BLaER1 treated with 17β-estradiol and CSF1 and Interleukin-3, amounts not matched to agents 10 nM and 100 nM (cell line): ENCODE measurements at regions not wholly inside any gene's neighbourhood (a gene's known extent, or its start where the extent isn't known, plus 50 kb on each side); places are given as distances from the start of the nearest gene placed in this dataset.
A peak's percentile ranks its signal among the peaks of the same experiment; 100 is the strongest.

Experiments used
- H3K27ac ChIP-seq, 11 experiments: shearing (Covaris generic); formaldehyde crosslinking; 2 replicates each; pipeline ENCODE4 v1.8.1; 2022
- H3K27me3 ChIP-seq, 11 experiments: shearing (Covaris generic); formaldehyde crosslinking; 2 replicates each; pipeline ENCODE4 v1.8.1; 2022
- H3K36me3 ChIP-seq, 11 experiments: shearing (Covaris generic); formaldehyde crosslinking; 2 replicates each; pipeline ENCODE4 v1.8.1; 2022
- H3K4me1 ChIP-seq, 10 experiments: shearing (Covaris generic); formaldehyde crosslinking; 2 replicates each; pipeline ENCODE4 v1.8.1; 2022
- H3K4me2 ChIP-seq, 11 experiments: shearing (Covaris generic); formaldehyde crosslinking; 2 replicates each; pipeline ENCODE4 v1.8.1; 2022
- H3K4me3 ChIP-seq, 10 experiments: shearing (Covaris generic); formaldehyde crosslinking; 2 replicates each; pipeline ENCODE4 v1.8.1; 2022
- H3K9ac ChIP-seq, 11 experiments: shearing (Covaris generic); formaldehyde crosslinking; 2 replicates each; pipeline ENCODE4 v1.8.1; 2022
- H3K9me3 ChIP-seq, 11 experiments: shearing (Covaris generic); formaldehyde crosslinking; replicated peaks in 1 of 11; 2 replicates each; pipeline ENCODE4 v1.8.1; 2022
- H4K20me1 ChIP-seq, 11 experiments: shearing (Covaris generic); formaldehyde crosslinking; 2 replicates each; pipeline ENCODE4 v1.8.1; 2022
- Cebpa-rat ChIP-seq, 11 experiments: shearing (Covaris generic); IDR thresholded peaks; 2 replicates each; pipeline ENCODE4 v1.8.1; 2022

DNA sequence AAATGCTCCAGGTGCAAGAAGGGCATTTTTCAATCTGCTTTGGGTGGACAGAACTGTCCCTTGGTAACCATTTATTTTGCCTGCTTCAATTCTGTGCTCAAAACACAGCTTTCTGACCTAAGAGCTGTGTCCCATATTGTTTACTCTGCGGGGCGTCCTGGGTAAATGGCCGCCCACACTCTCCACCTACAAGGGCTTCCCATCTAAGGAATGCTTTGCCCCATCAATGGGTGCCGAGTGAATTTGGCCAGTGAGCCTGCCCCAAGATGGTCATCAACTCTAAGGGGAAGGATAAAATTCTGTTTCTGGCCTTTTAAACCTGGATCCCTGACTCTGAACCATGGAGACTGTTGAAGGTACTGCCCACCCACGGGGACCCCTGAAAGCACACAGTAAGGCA, 55.5 kb upstream of the FAM89A start:
- Histone ChIP-seq H4K20me1 (no peaks in the 10 kb centered on the region), H3K9me3 (no peaks in the 10 kb centered on the region), H3K4me2 (no peak overlapping the region), H3K4me3 (no peak overlapping the region), H3K4me1 (peaks cover 0 to 16% (median 4%) of the 10 kb centered on the region in 10 experiments; a peak in 6 of 20 replicates), H3K36me3 (no peaks in the 10 kb centered on the region), H3K27me3 (no peaks in the 10 kb centered on the region), H3K9ac (no peak overlapping the region), H3K27ac (no peak overlapping the region)
- no peak for TF ChIP-seq Cebpa-rat (IDR thresholded peaks at IDR 0.05)

DNA sequence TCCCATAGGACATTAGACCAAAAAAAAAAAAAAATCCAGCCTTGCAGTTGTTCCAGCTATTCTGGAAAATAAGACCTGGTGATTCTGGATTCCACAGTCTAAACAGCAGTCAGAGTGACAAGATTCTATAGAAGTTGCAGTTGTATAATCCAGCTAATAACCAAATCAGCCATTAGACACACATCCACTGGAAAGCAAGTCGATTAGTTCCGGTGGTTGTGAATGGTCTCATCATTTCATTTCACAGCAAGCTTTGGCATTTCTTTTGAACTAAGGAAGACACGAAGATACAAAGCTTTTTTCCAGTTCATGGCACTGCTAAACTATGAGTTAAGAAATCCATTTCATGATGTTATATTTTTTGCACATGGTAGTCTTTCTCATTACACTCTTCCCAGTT, 54.4 kb upstream of the FAM89A start:
- no peak for TF ChIP-seq Cebpa-rat (IDR thresholded peaks at IDR 0.05)
- H3K4me2 ChIP-seq, result no peak overlapping the region; a peak in 1 of 22 replicates
- no peaks in the 10 kb centered on the region for H4K20me1 ChIP-seq
- no peaks in the 10 kb centered on the region for H3K9me3 ChIP-seq
- no peaks in the 10 kb centered on the region for H3K36me3 ChIP-seq
- no peak overlapping the region for H3K4me3 ChIP-seq
- H3K27me3 ChIP-seq, result no peaks in the 10 kb centered on the region
- peaks cover 0 to 16% (median 6%) of the 10 kb centered on the region in 10 experiments; a peak in 6 of 20 replicates for H3K4me1 ChIP-seq
- H3K27ac ChIP-seq, result no peak overlapping the region
- H3K9ac ChIP-seq, result no peak overlapping the region

DNA sequence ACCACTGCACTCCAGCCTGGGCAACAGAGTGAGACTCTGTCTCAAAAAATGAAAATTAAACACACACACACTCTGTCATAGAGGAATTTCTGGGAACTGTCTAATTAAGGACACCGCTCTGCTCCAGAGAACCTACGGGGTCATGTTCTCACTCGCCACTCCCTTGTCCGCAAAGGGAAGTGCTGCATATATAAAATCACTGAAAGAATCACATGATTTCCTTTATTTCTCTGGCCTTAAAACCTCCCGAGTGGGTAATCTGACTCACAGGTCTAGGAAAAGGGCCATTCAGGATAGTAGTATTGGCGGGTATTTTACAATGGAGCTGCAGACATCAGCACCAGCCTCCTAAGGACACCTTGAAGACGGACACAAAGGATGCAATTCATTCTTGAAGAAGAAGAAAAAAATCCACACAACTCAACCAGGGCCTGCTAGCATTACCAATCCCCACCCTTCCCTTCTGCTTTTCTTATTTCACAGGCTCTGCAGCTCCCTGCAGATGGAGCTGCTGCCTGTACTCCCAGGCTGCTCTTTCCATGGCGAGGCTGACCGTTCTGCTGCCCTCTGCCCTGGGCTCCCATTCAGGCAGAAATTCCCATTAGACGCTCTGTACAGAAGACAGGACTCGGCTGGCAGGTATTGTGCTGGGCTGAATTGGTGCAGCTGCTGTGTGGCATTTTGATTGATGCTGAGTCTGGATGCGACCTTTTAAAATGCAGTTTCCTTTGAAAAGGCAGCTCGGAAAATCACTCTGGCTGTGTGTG, 53.3 kb upstream of the FAM89A start:
- H3K9me3 ChIP-seq, result no peaks in the 10 kb centered on the region
- peak overlapping the region in 4 of 11 experiments; percentile 20 to 71 (median 52); a peak in 7 of 22 replicates for H3K4me2 ChIP-seq
- H4K20me1 ChIP-seq, result no peaks in the 10 kb centered on the region
- no peaks in the 10 kb centered on the region for H3K36me3 ChIP-seq
- no peak for TF ChIP-seq Cebpa-rat (IDR thresholded peaks at IDR 0.05)
- peaks cover 0 to 16% (median 6%) of the 10 kb centered on the region in 10 experiments; a peak in 6 of 20 replicates for H3K4me1 ChIP-seq
- H3K9ac ChIP-seq, result no peak overlapping the region
- no peaks in the 10 kb centered on the region for H3K27me3 ChIP-seq
- no peak overlapping the region for H3K27ac ChIP-seq
- no peak overlapping the region for H3K4me3 ChIP-seq

DNA sequence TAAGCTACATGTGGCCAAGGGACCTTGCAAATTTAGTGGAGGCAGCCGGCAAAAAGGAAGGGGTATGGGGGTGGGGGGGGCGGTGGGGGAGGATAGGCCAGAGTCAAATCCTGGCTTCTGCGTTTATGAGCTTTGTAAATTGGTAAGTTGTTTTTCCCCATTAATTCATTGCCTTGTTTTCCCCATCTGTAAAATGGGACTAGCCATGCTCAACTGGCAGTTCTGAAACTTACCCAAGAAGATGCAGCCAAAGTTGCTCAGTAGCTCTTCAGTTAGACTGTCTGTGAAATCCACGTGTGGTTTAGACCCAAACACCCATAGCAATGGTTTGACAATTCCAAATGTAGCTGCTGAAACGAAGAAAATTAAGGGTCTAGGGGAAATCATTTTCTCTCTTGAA, 52.3 kb upstream of the FAM89A start:
- H4K20me1 ChIP-seq, result no peaks in the 10 kb centered on the region
- no peak overlapping the region for H3K9ac ChIP-seq
- no peaks in the 10 kb centered on the region for H3K9me3 ChIP-seq
- peaks cover 0 to 16% (median 6%) of the 10 kb centered on the region in 10 experiments; a peak in 6 of 20 replicates for H3K4me1 ChIP-seq
- no peaks in the 10 kb centered on the region for H3K27me3 ChIP-seq
- H3K36me3 ChIP-seq, result no peaks in the 10 kb centered on the region
- TF ChIP-seq Cebpa-rat (IDR thresholded peaks at IDR 0.05), result no peak
- no peak overlapping the region for H3K4me2 ChIP-seq
- no peak overlapping the region for H3K4me3 ChIP-seq
- no peak overlapping the region for H3K27ac ChIP-seq

DNA sequence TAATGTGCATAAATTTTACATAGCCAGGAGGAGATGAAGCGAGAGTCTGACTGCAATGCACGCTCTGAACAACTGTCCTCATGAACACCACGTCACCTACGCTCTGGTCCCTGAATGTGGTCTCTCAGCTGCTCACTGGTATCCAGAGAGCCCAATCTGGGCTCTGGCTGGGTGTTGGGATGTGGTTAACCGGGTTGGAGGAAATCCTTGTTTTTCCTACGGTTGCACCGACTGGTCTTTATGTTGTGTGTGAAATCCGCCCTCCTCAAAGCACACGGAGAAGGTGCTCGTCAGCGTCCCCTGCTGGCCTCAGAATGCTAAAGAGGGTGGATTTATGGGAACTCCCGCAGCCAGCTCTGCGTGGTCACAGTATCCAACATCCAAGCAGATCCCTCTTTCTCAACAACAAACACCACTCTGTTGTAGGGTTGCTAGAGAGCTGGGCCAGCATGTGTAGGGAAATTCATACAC, 51.8 kb upstream of the FAM89A start:
- peaks cover 0 to 16% (median 6%) of the 10 kb centered on the region in 10 experiments; a peak in 6 of 20 replicates for H3K4me1 ChIP-seq
- TF ChIP-seq Cebpa-rat (IDR thresholded peaks at IDR 0.05), result no peak
- no peaks in the 10 kb centered on the region for H3K27me3 ChIP-seq
- no peaks in the 10 kb centered on the region for H3K36me3 ChIP-seq
- no peaks in the 10 kb centered on the region for H3K9me3 ChIP-seq
- H4K20me1 ChIP-seq, result no peaks in the 10 kb centered on the region
- no peak overlapping the region for H3K27ac ChIP-seq
- no peak overlapping the region for H3K4me2 ChIP-seq
- no peak overlapping the region for H3K4me3 ChIP-seq
- H3K9ac ChIP-seq, result no peak overlapping the region

DNA sequence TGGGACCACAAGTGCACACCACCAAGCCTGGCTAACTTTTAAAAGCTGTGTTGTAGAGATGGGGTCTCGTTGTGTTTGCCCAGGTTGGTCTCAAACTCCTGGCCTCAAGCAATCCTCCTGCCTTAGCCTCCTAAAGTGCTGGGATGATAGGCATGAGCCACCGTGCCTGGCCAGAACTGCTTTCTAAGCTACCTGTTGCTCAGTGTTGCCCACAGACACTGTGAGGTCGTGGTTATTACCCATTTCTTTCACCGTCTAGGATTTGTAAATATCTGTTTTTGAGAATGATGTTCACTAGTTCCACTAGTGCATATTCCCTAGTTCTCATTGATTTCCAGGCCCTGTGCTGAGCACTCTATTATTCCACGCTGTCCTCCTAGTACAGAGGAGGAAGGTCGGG, 51.4 kb upstream of the FAM89A start:
- TF ChIP-seq Cebpa-rat (IDR thresholded peaks at IDR 0.05), result no peak
- Histone ChIP-seq H3K27me3 (no peaks in the 10 kb centered on the region), H3K4me2 (no peak overlapping the region), H3K4me1 (peaks cover 0 to 16% (median 6%) of the 10 kb centered on the region in 10 experiments; a peak in 6 of 20 replicates), H3K36me3 (no peaks in the 10 kb centered on the region), H3K27ac (no peak overlapping the region), H3K4me3 (no peak overlapping the region), H4K20me1 (no peaks in the 10 kb centered on the region), H3K9me3 (no peaks in the 10 kb centered on the region), H3K9ac (no peak overlapping the region)
